GM21619 (cell line): ENCODE measurements at regions not wholly inside any gene's neighbourhood (a gene's known extent, or its start where the extent isn't known, plus 50 kb on each side); places are given as distances from the start of the nearest gene placed in this dataset.
A peak's percentile ranks its signal among the peaks of the same experiment; 100 is the strongest.
"Not testable (repeated sequence)": the region's sequence is repeated elsewhere in the genome, so short reads cannot be mapped to it uniquely, and the experiment has no call there.

Experiments used
- ATAC-seq: cut with Tn5 transposase; IDR thresholded peaks from one replicate; pipeline ENCODE4 v1.9.1; 2021; ENCODE audit not compliant: unreplicated experiment

DNA sequence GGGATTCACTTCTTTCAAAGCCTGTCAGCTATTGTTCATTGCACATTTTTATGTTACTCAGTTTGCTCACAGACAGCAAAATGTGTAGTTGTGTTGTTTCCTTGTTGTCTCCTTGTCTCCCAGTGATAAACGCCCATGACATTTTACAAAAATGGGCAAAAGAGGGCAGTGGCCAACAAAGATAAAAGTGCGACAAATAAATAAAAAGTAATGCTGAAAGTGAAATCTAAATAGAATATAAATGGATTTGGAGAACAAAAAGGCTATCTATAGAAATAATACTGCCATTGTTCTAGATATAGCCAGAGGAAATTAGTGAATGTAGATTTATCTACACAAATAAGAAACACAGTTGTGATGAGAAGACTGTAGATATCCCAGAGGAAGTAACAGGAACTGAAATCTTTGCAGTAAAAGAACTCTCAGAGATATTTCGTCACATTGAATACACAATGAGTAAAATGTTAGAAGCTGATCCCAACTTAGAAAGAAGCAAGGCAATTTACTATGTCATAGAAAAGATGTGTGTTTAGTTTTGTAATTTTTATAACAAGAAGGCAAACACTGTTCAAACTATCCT lies 1186.2 kb upstream of the FAM98A start:
- no peak for ATAC-seq

GRCh38 chr2:34784701-34785100 lies 1185.6 kb upstream of the FAM98A start:
- ATAC-seq: no peak

DNA sequence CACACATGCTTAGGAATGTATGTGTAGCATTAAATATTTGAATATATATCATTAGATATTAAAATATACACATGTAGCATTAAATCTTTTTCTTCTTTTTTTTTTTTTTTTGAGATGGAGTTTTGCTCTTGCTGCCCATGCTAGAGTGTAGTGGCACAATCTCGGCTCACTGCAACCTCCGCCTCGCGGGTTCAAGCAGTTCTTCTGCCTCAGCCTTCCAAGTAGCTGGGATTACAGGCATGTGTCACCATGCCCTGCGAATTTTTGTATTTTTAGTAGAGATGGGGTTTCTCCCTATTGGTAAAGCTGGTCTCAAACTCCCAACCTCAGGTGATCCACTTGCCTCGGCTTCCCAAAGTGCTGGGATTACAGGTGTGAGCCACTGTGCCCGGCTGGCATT lies 1151.6 kb upstream of the FAM98A start:
- ATAC-seq: not testable (repeated sequence)

GRCh38 chr2:34747643-34748042 lies 1148.5 kb upstream of the FAM98A start:
- no peak for ATAC-seq

DNA sequence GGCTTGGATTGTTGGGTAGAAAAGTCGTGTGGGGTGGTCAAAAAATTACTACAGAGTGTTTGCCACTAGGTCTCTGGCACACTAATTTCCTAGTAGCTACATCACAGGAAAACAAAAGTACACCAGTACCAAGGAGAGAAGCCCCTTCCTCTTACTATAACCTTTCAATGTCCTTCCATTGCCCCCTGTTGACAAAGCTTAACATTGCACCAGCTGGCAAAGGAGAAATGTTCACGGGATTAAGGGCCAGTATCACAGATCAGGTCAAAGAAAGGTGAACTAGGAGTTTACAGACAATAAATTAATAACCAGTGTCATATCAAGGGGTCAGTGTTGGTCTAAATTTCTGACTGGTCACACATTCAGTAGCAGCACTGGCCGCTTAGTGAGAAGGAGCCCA lies 1139.6 kb upstream of the FAM98A start:
- ATAC-seq: no peak

GRCh38 chr2:34737146-34737545 lies 1138.0 kb upstream of the FAM98A start:
- no peak for ATAC-seq

DNA sequence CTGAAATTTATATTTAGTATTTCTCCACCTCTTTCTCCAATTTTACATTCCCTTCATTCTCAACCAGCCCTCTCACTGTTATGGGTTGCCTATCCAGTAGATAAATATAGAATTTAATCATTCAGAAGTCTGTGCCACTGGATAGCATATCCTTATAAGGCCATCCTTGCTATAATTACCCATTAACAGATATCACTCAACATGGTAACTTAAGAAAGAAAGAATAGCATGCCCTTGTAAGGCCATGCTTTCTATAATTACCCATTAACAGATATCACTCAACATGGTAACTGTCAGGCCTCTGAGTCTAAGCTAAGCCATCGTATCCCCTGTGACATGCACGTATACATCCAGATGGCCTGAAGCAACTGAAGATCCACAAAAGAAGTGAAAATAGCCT lies 1137.4 kb upstream of the FAM98A start:
- ATAC-seq: no peak

- no peak for ATAC-seq
Observed at GRCh38 chr2:34734662-34735061, 1135.6 kb upstream of the FAM98A start.

GRCh38 chr2:34734042-34734441 lies 1134.9 kb upstream of the FAM98A start:
- no peak for ATAC-seq

GRCh38 chr2:34731292-34731691 lies 1132.2 kb upstream of the FAM98A start:
- no peak for ATAC-seq

DNA sequence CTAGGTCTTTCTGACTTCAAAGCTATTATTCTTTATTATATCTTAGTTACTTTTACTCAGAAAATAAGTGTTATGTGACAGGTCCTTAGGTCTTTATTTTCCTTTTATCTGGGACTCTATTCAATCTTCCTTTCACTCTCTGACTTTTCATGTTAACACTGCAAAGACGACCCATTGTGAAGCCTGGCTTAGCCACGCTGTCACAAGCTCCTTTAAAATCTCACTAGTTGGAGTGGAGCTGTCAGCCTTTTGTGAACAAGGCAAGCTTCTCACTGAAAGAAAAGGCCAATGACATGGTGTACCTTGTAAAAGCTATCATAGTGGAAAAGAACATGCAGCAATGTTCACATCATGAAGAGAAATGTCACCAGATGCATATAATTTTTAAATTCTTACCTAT lies 1130.7 kb upstream of the FAM98A start:
- no peak for ATAC-seq

DNA sequence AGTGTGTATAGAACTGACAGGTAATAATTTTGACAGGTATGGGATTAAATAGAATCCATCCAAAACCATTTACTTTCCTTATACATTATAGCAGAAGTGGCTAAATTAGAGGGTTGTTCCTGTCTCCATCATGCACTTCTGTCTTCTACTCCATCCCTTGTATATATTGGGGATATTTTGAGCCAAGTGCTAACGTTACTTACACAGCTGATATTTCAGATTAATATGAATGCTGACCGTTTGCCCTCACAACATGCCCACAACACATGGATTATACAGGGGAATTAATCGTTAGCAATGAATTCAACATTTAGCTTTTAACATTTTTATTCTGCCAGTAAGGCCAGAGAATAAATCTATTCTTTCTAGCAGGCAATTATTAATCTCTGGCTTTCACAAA lies 1125.0 kb upstream of the FAM98A start:
- ATAC-seq: no peak

GRCh38 chr2:34723683-34724082 lies 1124.6 kb upstream of the FAM98A start:
- no peak for ATAC-seq

GRCh38 chr2:34719206-34719605 lies 1120.1 kb upstream of the FAM98A start:
- no peak for ATAC-seq

DNA sequence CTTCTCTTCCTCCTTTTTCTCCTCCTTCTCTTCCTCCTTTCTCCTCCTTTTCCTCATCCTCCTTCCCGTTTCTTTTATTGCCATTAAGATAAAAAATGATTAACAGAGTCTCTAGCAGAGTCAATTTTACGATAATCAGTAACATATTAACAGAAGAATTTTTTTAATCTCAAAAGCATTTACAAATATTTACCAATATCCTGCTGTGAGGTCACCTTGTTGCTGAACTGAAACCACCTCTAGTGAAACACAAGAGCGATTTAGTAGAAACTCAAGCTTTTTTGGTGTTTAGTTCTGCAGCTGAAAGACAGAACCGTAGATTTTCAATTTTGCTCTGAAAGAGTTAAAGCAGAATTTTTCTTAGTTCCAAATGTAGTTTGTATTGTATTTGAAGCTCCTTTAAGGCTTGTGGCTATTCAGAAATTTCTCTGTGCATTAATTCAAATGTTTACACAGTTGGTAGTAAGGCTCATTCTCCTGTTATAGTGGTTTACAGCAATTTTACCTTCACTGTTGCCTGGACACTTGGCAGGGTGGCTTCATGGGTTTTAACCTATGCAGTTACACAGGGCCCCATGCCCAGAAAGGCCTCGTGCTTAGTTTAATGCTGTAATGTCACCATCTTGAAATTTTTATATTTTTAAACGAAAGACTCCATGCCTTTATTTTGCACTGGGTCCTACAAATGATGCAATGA lies 1106.6 kb upstream of the FAM98A start:
- peak; percentile 74 for ATAC-seq

DNA sequence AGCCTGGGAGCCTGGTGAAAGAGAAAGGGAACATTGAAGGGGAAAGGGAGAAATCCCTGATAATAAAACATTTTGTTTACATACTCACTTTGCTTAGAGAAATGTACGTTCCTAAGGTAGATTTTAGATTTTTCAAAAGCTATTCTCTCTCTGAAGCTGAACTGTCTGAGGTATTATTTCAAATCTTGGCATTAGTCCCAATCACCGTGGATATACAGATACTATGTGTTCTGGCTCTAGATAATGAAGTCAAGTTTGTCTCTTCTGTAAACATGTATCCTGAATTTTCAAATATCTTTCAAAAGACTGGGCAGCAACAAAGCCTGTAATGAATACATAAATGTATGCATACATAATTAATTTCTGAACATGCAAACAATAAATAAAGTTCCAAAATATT lies 1104.2 kb upstream of the FAM98A start:
- no peak for ATAC-seq

DNA sequence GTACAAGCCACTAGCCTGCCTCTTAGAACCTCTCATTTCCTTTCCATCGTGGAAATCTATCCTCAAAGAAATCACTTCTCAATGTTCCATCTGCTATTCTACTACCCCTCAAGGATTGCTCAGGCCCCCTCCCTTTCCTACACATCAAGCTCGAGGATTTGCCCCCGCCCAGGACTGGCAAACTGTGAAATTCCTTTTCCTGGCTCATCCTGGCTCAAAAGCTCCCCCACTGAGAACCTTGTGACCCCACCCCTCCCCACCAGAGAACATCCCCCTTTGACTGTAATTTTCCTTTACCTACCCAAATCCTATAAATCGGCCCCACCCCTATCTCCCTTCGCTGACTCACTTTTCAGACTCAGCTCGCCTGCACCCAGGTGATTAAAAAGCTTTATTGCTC lies 1103.3 kb upstream of the FAM98A start:
- not testable (repeated sequence) for ATAC-seq

DNA sequence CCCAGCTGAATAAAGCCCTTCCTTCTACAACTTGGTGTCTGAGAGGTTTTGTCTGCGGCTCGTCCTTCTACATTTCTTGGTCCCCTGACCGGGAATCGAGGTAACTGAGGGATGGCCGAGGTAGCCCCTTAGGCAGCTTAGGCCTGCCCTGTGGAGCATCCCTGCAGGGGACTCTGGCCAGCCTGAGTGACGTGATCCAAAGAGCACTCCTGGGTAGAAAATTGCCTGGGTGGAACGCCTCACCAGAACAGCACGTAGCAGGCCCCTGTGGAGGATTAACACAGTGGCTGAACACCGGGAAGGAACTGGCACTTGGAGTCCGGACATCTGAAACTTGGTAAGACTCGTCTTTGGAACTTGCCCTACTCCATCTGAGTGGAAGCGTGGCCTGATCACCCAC lies 1078.5 kb upstream of the FAM98A start:
- not testable (repeated sequence) for ATAC-seq

DNA sequence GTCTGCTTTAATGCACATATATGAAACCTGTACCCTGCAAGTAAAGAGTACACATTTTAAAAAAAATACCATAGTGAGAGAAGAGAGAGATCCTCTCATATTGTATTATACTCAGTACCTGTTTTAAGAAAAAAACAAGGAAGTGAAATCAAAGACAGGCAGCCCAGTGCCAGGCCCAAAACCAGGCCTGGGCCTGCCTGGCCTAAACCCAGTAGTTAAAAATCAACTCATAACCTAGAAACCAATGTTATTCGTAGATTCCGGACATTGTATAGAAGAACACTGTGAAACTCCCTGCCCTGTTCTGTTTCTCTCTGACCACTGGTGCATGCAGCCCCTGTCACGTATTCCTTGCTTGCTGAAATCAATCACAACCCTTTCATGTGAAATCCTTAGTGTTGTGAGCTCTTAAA lies 1078.0 kb upstream of the FAM98A start:
- not testable (repeated sequence) for ATAC-seq

GRCh38 chr2:34670482-34670881 lies 1071.4 kb upstream of the FAM98A start:
- no peak for ATAC-seq

DNA sequence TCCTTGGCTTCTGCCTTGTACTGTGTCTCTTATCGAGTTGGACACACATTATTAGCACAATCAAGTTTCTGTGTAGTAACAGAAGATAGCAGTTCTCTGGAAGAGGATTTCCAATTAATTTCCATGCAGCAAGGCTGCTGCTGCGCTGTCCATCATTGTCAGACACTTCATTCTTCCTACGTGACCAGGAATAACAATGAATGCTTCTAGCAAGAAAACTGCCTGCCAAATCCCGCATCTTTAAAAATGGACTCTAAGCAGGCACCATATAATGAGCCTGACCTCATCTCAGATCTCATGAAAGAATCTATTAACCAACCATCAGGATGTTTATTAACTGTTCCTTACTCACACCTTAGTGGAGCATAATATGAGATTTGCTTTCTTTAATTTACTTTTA lies 1067.7 kb upstream of the FAM98A start:
- ATAC-seq: no peak

GRCh38 chr2:34664266-34664665 lies 1065.2 kb upstream of the FAM98A start:
- no peak for ATAC-seq

DNA sequence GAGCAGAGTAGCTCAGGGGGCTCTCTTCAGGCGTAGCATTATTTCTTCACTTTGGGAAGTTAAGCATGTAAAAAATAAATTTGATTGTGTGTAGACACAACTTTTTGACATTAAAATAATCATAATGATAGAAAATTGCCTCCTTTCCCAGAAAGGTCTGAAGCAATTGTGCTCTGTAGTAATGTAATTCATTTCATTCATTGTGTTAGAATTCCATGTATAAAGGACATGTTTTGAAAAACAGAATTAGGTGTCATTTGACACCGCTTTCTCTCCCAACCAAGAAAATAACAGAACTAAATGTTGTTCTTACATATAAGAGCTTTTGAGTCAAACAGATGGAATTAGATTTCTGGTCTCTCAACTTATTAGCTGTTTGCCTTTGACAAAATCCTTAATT lies 1064.2 kb upstream of the FAM98A start:
- no peak for ATAC-seq
